A549 (cell line): ENCODE measurements at regions not wholly inside any gene's neighbourhood (a gene's known extent, or its start where the extent isn't known, plus 50 kb on each side); places are given as distances from the start of the nearest gene placed in this dataset.

Experiments
- CEBPB ChIP-seq, 2 experiments: fragments of >200 bp in 1 of 2; sonication (Bioruptor Twin) in 1 of 2; formaldehyde crosslinking in 1 of 2; IDR thresholded peaks; 2 replicates each; pipeline ENCODE4 v1.6.1; 2012 to 2016
- CHD4 ChIP-seq: fragments of 200-600 bp; sonication (generic); IDR thresholded peaks from 2 replicates; pipeline ENCODE4 v1.6.1; 2016; ENCODE audit warnings: antibody characterized with exemption, mild to moderate bottlenecking, borderline replicate concordance
- CTCF ChIP-seq: fragments of >200 bp; sonication (Bioruptor Twin); formaldehyde crosslinking; IDR thresholded peaks from 3 replicates; pipeline ENCODE4 v1.5.1; 2016
- E2F6 ChIP-seq: IDR thresholded peaks from 2 replicates; pipeline ENCODE4 v1.6.1; 2012; ENCODE audit warnings: low read depth, borderline replicate concordance
- EP300 ChIP-seq, 2 experiments: fragments of >200 bp; sonication (Bioruptor Twin); formaldehyde crosslinking; IDR thresholded peaks; 2 replicates in 1 of 2; 3 replicates in 1 of 2; pipeline ENCODE4 v1.6.1; 2016 to 2017
- HDAC2 ChIP-seq: fragments of 200-600 bp; sonication (generic); IDR thresholded peaks from 2 replicates; pipeline ENCODE4 v1.6.1; 2016
- PHF8 ChIP-seq: fragments of 200-600 bp; sonication (generic); IDR thresholded peaks from 2 replicates; pipeline ENCODE4 v1.6.1; 2016; ENCODE audit warnings: low read depth, mild to moderate bottlenecking, antibody characterized with exemption, moderate library complexity, borderline replicate concordance
- POLR2A ChIP-seq: IDR thresholded peaks from 2 replicates; pipeline ENCODE4 v1.6.1; 2012; ENCODE audit warnings: mild to moderate bottlenecking, low read length
- RAD21 ChIP-seq, 2 experiments: fragments of >200 bp in 1 of 2; sonication (Bioruptor Twin) in 1 of 2; formaldehyde crosslinking in 1 of 2; IDR thresholded peaks in 1 of 2; conservative IDR thresholded peaks in 1 of 2; 2 replicates in 1 of 2; 3 replicates in 1 of 2; pipeline ENCODE4 v1.6.1; 2012 to 2018; ENCODE audit warnings: inconsistent platforms in 1 of 2
- ZFP36 ChIP-seq: fragments of 450-650 bp; IDR thresholded peaks from 2 replicates; pipeline ENCODE4 v1.6.1; 2014; ENCODE audit warnings: borderline replicate concordance; ENCODE audit not compliant: partially characterized antibody

GRCh38 chr2:180698668-180699067 lies 281.7 kb upstream of the UBE2E3 start:
- no peak for TF ChIP-seq EP300 (IDR thresholded peaks at IDR 0.05)
- TF ChIP-seq CEBPB (IDR thresholded peaks at IDR 0.05) = no peak
- no peak for TF ChIP-seq CTCF
- TF ChIP-seq CHD4 = no peak
- no peak for TF ChIP-seq HDAC2
- no peak for TF ChIP-seq RAD21 (conservative IDR thresholded peaks at IDR 0.05 in 1 of 2, IDR thresholded peaks at IDR 0.05 in 1 of 2)
- no peak for TF ChIP-seq E2F6
- TF ChIP-seq PHF8 = no peak
- no peak for TF ChIP-seq ZFP36
- no peak for TF ChIP-seq POLR2A
